Retina (tissue), 1 donor: ENCODE measurements at regions not wholly inside any gene's neighbourhood (a gene's known extent, or its start where the extent isn't known, plus 50 kb on each side); places are given as distances from the start of the nearest gene placed in this dataset.
"Not testable (repeated sequence)": the region's sequence is repeated elsewhere in the genome, so short reads cannot be mapped to it uniquely, and the experiment has no call there.

ENCODE experiments used
- DNase-seq: peaks from one replicate; pipeline ENCODE4 v3.0.0-alpha.2; 2016

DNA sequence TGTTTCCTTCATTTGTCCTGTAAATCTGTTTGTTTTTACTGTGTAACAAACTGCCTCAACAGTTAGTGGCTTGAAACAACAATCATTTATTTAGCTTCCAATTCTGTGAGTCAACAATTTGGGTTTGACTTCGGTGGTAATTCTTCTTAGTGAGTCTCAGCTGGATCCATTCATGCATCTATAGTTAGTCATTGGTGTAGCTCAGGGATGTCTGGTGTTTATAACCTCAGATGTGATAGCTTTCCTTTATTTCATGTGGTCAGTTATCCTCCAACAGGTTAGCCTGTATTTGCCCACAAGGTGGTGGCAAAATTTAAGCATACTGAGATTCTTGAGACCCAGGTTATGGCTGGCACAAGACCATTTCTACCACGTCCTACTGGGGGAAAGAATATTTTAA, 1267.2 kb downstream of the RAPGEF2 start:
- no peak for DNase-seq

DNA sequence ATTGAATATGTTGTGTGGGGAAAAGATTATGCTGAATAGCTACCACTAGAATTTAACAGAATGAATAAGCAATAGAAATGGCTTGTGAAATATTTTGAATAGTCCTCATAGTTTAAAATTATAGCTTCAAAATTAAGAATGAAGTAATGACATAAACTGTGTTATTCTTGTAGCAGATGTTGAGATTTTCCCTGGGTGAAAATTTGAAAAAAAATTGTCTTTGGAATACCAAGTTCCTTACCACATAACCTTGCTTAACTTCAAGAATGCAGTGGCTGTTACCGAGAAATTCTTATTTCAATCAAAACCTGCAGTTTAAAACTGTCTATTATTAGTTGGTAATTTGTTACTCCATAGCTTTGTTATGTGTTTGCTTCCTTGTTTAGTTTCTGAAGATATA, 1268.6 kb downstream of the RAPGEF2 start:
- no peak for DNase-seq

DNA sequence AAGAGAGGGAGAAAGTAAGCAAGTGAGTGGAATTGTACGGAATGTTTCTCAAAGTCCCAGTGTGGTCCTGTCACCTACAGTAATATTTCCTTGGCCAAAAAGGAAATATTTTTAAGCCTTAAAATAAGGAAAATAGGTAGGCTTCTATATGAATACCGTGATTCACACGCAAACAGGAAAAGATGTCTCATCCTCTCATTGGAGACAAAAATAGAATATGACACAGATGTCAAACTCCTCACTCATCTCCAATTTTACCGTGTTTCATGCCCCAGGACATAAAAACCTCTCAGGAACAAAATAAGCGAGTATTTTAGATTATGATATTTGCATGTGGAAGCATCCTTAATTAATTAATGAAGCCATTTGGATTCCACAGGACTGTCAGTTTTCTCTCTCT, 1269.5 kb downstream of the RAPGEF2 start:
- no peak for DNase-seq

DNA sequence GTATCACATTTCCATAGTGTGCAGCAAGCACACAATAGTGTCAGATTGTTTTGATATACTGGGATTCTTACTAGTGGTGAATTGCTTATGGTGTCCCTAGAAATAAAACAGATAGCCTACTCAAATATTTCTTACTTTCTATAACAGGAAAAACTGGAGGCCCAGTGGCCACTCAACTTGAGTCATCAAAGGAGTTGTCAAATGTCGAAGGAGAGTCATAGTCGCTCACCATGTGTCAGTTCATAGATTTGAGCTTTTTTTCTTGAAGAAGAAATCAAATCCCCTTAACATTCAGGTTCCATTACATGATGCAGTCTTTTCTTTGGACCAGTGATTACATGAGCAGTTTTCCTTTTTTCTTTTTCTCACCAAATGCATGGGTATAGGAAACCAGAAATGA, 1271.0 kb downstream of the RAPGEF2 start:
- no peak for DNase-seq

DNA sequence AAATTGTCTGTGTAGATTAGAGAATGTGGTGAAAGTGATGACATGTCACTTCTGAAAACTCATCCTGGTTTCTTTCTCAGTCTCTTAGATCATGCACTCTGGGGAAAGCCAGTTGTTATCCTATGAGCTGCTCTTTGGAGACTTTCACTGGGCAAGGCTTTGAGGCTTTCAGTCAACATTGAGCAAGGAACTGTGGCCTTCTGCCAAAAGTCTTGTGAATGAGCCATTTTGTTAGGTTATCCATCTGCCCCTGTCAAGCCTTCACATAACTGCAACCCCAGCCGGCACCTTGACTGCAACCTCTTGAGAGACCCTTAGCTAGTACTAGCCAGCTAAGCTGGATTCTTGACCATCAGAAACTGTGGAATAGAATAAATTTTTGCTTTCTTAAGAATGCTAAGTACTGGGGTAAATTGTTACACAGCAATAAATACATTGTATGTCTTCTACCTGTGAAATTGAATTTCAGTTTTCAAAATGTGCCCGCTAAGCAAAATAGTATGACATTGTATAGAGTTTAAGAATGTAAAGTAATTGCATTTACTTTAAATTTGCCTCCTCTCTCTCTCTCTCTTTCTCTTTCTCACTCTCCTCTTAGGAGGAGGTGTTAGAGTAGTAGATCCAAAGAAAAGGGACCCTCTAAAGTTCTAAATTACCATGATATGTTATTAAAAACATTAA, 1273.0 kb downstream of the RAPGEF2 start:
- no peak for DNase-seq

DNA sequence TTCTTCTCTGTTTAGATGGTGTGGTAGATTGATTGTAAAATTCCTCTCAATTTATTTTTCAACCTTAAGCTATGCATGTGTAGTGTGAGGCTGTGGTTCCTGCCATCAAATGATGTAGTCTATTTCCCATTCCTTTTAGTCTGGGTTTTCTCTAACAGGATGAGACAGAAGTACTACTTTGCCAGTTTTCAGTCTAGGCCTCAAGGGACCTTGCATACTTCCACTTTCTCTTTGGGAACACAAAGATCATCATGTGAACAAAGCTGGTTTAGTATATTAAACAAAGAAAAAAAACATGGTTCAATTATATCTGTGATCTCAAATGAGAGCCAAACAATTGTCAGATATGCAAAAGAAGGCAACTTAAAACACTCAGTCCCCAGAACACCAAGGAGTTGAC, 1284.0 kb downstream of the RAPGEF2 start:
- no peak for DNase-seq

DNA sequence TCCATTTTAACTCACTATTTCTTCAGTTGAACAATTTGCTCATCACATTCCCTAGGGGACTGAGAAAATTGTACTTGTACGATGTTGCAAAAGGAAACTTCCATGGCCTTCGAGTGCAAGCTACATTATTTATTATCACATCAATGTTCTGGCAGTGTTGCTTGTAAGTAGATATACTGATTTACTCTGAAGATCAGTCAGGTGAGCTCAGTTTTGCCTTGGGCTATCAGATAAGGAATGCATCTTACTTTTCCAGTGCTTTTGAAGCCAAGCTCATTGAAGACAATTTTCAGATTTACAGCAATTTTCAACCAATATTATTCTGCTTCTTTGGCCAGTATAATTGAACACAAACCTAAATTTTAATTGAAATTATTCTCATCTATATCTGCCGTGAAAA, 1296.9 kb downstream of the RAPGEF2 start:
- DNase-seq, result no peak

DNA sequence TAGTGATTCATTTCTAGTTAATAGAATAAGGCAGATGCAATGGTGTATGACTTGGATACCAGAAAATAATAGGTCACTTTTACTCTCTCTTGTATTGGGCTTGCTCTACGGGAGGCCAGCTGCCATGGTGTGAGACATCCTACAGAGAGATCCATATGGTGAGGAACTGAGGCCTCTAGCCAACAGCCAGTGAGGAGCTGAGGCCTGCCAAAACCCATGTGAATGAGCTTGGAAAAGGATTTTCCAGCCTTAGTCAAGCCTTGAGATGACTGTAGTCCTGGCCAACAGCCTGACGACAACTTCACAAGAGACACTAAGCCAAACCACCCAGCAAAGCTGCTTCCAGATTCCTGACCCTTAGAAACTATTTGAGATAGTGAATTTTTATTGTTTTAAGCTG, 1300.2 kb downstream of the RAPGEF2 start:
- DNase-seq, result no peak

DNA sequence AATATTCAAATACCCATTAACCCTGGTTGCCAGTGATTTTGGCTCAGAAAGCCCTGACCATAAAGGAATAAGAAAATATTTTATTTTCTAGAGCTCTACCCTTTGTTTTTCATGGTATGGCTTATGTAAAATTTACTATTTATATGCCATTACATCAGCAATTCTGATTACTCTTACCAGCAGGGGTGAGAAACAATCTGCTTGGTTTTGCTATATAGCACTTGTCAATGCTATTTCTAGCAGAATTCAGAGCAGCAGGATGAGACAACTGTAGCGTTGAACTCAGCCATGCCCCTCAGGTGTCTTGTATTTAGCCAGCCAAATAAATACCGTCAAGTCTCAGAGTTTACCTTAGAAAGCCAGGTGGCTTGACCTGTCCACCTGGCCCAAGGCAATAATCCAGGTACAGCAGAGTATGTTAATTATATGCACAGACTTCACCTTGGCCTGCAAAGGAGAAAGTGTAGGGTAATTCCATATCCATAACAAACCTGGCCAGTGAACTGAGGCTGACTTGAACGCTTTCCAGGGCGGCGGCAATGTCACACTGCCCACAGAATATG, 1303.5 kb downstream of the RAPGEF2 start:
- DNase-seq, result no peak

DNA sequence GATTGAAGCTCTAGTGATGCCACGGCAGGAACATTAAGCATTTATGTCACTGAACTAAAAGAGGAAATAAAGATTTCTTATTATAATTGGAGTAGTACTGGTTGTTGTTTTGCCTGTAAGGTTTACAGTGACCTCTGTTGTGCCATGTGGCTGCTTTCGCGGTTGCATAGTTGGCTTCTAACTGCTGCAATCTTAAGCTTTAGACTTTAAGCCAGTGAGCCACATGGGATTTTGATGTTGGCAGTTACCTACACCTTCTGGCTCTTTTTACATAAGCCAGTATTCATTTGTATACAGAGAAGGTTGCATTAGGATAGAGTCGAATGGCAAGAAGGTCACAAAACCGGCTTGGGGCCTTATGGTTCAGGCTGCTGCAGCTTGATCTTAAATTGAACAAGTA, 1311.6 kb downstream of the RAPGEF2 start:
- no peak for DNase-seq

DNA sequence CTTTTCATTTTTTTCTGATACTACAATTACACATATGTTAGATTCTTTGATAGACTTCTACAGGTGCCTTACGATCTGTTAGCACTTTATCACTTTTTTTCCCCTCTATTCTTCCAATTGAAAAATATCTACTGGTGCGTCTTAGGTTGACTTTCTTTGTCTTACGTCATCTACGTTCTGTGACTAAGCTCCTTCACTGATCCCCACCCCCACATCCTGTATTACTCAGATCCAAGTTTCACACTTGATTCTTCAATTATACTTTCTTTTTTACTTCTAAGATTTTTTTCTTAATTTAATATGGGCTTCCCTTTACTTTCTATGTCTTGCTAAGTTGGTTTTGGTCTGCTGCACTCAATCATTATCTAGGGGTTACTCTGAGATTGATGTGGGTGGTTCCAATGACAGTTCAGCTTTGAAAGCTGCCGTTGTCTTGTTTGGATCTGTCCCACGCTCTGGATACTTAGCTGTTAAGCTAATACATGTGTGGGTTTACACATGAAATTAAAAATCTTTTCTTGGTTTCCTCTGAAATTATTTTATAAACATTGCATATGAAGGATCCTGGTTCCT, 1321.1 kb downstream of the RAPGEF2 start:
- no peak for DNase-seq

DNA sequence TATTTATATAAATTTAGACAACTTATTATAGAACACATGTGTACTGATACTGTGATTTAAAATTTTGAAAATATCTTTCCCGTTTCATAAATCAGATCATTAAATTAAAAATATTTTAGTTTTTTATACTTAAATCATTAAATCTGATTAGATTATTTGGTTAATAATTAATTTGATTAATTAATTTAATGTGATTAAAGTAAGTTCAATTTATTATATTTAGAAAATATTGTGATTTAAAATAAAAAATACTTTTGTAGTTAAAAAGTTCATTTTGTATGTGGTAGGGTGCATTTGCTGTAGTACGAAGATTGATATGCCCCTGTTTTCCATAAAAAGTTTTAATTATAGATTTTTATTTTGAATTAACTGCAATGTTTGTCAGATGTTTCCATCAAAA, 1323.4 kb downstream of the RAPGEF2 start:
- DNase-seq, result no peak

DNA sequence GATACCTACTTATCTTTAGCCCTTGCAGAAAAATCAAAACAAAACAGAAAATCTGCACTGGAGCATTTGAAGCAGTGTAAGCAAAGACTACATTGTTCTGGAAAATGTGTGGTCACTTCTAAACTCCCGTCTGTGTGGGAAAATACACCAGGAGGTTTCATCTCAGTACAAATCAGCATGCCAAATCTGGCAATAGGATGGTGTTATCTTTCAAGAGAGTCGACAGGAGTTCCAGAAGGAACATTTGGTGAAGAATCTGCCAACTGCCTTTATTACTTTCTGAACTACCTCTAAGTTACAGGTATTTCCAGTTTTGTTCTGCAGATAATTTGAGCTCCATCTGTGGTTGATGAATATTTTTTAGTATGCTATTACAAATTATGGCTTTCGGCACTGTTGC, 1348.0 kb downstream of the RAPGEF2 start:
- no peak for DNase-seq

DNA sequence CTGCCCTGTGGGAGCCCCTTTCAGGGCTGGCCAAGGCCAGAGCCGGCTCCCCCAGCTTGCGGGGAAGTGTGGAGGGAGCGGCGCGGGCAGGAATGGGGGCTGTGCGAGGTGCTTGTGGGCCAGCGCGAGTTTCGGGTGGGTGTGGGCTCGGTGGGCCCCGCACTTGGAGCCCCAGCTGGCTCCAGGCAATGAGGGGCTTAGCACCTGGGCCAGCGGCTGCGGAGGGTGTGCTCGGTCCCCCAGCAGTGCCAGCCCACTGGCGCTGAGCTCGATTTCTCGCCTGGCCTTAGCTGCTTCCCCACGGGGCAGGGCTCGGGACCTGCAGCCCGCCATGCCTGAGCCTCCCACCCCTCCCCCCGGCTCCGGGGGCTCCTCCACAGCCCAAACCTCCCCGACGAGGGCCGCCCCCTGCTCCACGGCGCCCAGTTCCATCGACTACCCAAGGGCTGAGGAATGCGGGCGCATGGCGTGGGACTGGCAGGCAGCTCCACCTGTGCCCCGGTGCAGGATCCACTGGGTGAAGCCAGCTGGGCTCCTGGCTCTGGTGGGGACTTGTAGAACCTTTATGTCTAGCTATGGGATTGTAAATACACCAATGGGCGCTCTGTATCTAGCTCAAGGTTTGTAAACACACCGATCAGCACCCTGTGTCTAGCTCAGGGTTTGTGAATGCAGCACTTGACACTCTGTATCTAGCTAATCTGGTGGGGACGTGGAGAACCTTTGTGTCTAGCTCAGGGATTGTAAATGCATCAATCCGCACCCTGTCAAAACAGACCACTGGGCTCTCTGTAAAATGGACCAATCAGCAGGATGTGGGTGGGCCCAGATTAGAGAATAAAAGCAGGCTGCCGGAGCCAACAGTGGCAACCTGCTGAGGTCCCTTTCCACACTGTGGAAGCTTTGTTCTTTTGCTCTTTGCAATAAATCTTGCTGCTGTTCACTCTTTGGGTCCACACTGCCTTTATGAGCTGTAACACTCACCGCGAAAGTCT, 1379.1 kb downstream of the RAPGEF2 start:
- DNase-seq, result not testable (repeated sequence)

DNA sequence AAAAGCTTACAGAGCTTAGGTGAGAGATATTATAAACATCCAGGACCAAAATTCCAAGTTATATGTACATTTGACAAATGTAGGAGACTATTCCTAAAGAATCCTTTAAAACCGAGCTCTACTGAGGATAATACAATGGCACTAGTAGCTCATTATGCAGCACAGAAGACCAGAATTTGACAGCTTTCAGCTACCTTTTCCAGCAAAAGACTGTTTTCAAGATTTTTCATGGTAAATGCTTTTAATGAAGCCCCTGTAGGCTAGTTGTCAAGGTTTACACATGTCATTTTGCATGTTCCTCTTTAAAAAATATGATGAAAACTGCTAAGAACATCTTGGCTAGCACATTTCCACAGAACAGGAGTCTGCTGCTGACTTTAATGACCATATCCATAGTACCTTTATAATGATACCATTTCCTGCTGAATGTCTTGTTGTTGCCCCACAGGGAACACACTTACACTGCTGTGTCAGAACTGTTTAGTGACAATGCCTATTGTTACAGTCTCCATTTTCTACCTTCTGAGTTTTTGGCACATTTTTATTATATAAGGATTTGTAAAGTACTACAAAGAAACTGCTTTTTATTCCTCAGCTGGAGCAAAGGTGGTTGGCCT, 1382.3 kb downstream of the RAPGEF2 start:
- no peak for DNase-seq

DNA sequence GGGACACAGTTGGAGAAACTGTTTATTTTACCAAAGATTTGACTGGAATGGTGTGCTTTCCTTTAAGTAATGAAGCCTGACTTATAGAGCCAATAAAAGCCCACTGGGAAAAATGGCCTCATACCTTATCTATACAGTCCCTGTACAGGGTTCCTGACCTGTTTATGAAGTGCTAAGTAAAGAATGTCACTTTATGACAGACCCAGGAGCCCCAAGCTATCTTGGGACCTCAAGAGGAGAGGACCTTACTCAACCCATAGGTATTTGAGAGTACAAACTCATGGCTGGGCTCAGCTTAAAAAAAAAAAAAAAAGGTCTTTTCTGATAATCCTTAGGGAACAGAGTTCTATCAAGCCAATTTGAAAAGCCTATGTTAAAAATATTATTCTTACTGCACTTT, 1389.3 kb downstream of the RAPGEF2 start:
- DNase-seq, result no peak

DNA sequence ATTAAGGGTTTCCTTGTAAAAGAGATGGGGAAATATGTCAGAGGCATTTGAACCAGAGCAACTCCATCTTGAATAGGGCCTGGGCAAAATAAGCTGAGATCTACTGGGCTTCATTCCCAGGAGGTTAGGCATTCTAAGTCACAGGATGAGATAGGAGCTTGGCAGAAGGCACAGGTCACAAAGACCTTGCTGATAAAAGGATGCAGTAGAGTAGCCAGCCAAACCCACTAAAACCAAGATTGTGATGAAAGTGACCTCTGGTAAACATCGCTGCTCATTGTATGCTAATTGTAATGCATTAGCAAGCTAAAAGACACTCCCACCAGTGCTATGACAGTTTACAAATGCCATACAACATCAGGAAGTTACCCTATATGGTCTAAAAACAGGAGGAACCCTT, 1390.3 kb downstream of the RAPGEF2 start:
- no peak for DNase-seq

DNA sequence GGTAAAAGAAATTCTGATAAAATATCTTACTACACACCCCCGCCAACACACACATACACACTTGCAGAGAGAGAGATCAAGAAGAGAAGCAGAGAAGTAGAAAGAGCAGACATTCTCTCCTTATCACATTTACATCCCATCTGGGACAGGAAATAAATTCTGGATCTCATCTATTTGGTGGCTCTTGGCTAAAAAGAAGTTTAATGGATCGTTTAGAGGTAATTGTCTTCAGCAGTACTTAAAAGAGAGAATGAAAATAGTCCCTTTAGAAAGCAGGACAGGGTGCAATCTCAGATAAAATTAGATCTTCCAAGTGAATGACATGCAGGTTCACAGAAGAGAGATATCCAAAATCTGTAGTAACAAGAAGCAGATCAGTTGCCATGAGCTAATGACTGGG, 1392.5 kb downstream of the RAPGEF2 start:
- DNase-seq, result no peak

DNA sequence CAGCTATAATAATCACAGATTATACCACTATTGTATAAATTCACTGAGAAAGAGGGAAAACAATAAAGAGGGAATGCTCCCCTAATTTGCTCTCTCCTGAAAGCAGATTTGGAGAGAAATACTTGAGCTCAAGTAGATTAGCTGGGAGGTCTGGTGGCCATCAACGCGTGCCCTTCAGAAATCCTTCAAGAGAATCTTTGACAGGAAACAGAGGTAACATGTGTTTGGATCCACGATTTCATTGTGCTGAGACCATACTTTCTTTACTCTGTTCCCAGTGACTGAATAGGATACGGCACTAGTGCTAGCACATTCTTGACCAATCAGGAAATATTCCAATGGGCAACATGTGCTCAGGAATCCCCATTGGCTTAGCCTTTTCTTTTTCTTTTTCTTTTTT, 1395.3 kb downstream of the RAPGEF2 start:
- no peak for DNase-seq

DNA sequence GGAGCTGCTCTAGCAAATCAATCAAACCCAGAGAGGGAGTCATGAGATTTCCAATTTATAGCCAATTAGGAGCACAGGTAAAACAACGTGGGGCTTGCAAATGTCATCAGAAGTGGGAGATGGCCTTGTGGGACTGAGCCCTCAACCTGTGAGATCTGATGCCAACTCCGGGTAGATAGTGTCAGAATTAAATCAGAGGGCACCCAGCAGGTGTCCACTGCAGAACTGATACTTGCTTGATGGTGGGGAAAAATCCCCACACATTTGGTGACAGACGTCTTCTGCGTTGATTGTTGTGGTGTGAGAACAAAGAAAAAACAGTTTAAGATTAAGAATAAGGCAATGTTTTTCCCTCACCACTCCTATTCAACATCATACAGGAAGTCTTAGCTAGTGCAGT, 1402.8 kb downstream of the RAPGEF2 start:
- DNase-seq, result no peak

DNA sequence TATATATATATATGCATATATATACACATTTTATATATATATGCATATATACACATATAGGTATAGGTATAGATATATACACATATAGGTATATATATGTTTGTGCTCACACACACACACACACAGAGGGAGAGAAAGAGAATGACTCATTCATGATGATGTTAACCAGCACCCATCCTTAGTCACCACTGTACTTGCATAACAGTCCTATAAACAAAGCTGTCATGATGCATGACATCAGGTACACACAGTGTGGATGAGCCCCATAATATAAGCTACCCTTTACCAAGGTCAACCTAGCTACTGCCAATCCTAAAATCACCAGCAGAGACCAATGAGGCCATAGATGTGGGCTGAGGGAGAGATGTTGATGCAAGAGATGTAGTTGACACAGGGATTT, 1408.0 kb downstream of the RAPGEF2 start:
- no peak for DNase-seq

DNA sequence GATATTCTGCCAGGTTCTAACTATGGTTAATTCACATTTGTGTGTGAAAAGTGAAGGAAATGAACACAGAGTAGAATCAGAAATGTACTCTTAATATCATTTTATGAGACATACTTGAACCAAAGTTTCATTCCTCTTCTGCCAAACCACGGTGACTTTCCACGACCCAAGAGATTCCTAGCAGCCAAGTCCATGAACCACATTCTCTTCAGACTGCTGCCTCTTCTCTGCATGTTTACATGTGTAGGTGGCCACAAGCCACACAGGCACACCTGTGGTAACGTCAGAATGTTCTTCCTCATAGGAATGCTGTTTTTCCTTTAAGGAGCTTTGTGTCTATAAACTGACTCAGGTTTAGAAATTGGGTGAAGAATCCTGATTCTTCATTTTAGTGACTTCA, 1411.2 kb downstream of the RAPGEF2 start:
- no peak for DNase-seq

DNA sequence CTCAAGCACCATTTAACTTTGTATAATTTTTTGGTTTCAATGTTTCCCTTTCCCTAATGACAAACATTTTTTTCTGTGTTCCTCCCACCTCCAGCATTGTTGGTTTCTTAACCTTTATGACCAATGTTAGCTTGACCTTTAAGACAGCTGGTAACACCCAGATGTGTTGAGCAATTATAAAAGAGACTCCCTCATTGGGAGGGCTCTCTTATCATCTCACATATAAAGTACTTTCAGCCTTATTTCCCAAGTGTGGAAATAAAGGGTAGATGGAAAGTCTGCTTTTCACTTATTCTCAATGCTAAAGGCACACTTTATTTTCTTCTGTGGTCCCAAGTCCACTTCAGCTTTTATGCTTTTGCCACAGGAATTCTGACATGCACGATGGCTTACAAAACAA, 1420.4 kb downstream of the RAPGEF2 start:
- DNase-seq, result no peak
